ENCODE measurements at regions not wholly inside any gene's neighbourhood (a gene's known extent, or its start where the extent isn't known, plus 50 kb on each side); places are given as distances from the start of the nearest gene placed in this dataset.

DNA sequence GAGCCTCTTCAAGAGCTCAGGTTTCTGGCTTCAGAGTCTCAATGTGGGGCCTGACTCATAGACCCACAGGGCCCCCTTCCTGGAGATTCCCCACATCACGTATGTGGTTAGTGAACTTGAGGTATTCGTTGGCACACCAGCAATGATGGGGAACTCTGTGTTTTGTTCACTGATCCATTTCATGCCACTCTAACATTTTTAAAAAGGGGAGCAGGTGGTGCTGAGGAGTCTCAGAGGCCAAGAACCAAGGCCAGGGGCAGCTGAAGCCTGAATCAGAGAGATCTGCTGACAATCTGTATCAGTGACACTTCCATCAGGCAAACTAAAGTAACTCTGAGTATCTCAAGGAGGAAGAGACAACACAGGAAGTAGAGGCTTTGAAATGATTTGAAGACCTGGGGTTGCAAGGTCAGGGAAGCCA, 323.4 kb downstream of the VRK1 start:
- TF ChIP-seq, protein P1, sequence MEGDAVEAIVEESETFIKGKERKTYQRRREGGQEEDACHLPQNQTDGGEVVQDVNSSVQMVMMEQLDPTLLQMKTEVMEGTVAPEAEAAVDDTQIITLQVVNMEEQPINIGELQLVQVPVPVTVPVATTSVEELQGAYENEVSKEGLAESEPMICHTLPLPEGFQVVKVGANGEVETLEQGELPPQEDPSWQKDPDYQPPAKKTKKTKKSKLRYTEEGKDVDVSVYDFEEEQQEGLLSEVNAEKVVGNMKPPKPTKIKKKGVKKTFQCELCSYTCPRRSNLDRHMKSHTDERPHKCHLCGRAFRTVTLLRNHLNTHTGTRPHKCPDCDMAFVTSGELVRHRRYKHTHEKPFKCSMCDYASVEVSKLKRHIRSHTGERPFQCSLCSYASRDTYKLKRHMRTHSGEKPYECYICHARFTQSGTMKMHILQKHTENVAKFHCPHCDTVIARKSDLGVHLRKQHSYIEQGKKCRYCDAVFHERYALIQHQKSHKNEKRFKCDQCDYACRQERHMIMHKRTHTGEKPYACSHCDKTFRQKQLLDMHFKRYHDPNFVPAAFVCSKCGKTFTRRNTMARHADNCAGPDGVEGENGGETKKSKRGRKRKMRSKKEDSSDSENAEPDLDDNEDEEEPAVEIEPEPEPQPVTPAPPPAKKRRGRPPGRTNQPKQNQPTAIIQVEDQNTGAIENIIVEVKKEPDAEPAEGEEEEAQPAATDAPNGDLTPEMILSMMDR (IDR thresholded peaks at IDR 0.05; ENCODE audit: extremely low read depth in 1 of 2, insufficient read depth in 1 of 2, low read depth in 1 of 2, low read length in 2 of 2): no peak
- TF ChIP-seq POLR2A (IDR thresholded peaks at IDR 0.05; ENCODE audit: low read depth, low read length): no peak
